ENCODE measurements at regions not wholly inside any gene's neighbourhood (a gene's known extent, or its start where the extent isn't known, plus 50 kb on each side); places are given as distances from the start of the nearest gene placed in this dataset.

- TF ChIP-seq CTCF (IDR thresholded peaks at IDR 0.05) (no peak), ZFX (IDR thresholded peaks at IDR 0.05; ENCODE audit: borderline replicate concordance) (no peak)
Observed at GRCh38 chr1:209319057-209319432, 264.5 kb upstream of the CAMK1G start.
